Ishikawa (cell line): ENCODE measurements at regions not wholly inside any gene's neighbourhood (a gene's known extent, or its start where the extent isn't known, plus 50 kb on each side); places are given as distances from the start of the nearest gene placed in this dataset.

ENCODE experiments used
- CEBPB ChIP-seq: IDR thresholded peaks from 2 replicates; pipeline ENCODE4 v1.6.1; 2012
- CREB1 ChIP-seq: IDR thresholded peaks from 2 replicates; pipeline ENCODE4 v1.6.1; 2012; ENCODE audit warnings: low read depth
- EP300 ChIP-seq: IDR thresholded peaks from 2 replicates; pipeline ENCODE4 v1.6.1; 2012; ENCODE audit warnings: borderline replicate concordance
- MAX ChIP-seq: IDR thresholded peaks from 2 replicates; pipeline ENCODE4 v1.6.1; 2012
- RAD21 ChIP-seq: IDR thresholded peaks from 2 replicates; pipeline ENCODE4 v1.6.1; 2012; ENCODE audit warnings: low read depth
- TAF1 ChIP-seq: IDR thresholded peaks from 2 replicates; pipeline ENCODE4 v1.6.1; 2012; ENCODE audit warnings: low read depth, mild to moderate bottlenecking
- TCF12 ChIP-seq: IDR thresholded peaks from 2 replicates; pipeline ENCODE4 v1.6.1; 2012; ENCODE audit warnings: low read depth
- TEAD4 ChIP-seq: IDR thresholded peaks from 2 replicates; pipeline ENCODE4 v1.6.1; 2012
- USF1 ChIP-seq: IDR thresholded peaks from 2 replicates; pipeline ENCODE4 v1.6.1; 2012
- ZBTB7A ChIP-seq: IDR thresholded peaks from 2 replicates; pipeline ENCODE4 v1.6.1; 2012; ENCODE audit warnings: low read depth

GRCh38 chr14:37972941-37973887, 234.5 kb upstream of the SSTR1 start:
- no peak for TF ChIP-seq EP300
- no peak for TF ChIP-seq CEBPB
- no peak for TF ChIP-seq ZBTB7A
- TF ChIP-seq RAD21 = no peak
- no peak for TF ChIP-seq CREB1
- no peak for TF ChIP-seq TAF1
- TF ChIP-seq TCF12 = no peak
- no peak for TF ChIP-seq TEAD4
- no peak for TF ChIP-seq MAX
- TF ChIP-seq USF1 = no peak
